WI38 (cell line): ENCODE measurements at regions not wholly inside any gene's neighbourhood (a gene's known extent, or its start where the extent isn't known, plus 50 kb on each side); places are given as distances from the start of the nearest gene placed in this dataset.

Experiments used
- H3K4me3 ChIP-seq: 2 replicates; pipeline ENCODE4 v1.5.1; 2011; ENCODE audit warnings: low read depth, mild to moderate bottlenecking, control low read depth, low read length
- TF ChIP-seq, protein P1 (sequence below): IDR thresholded peaks from 2 replicates; pipeline ENCODE4 v1.5.1; 2012; ENCODE audit warnings: low read depth, mild to moderate bottlenecking, control low read depth, low read length

GRCh38 chr11:95455228-95455970 lies 224.4 kb upstream of the SESN3 start:
- TF ChIP-seq, protein P1, sequence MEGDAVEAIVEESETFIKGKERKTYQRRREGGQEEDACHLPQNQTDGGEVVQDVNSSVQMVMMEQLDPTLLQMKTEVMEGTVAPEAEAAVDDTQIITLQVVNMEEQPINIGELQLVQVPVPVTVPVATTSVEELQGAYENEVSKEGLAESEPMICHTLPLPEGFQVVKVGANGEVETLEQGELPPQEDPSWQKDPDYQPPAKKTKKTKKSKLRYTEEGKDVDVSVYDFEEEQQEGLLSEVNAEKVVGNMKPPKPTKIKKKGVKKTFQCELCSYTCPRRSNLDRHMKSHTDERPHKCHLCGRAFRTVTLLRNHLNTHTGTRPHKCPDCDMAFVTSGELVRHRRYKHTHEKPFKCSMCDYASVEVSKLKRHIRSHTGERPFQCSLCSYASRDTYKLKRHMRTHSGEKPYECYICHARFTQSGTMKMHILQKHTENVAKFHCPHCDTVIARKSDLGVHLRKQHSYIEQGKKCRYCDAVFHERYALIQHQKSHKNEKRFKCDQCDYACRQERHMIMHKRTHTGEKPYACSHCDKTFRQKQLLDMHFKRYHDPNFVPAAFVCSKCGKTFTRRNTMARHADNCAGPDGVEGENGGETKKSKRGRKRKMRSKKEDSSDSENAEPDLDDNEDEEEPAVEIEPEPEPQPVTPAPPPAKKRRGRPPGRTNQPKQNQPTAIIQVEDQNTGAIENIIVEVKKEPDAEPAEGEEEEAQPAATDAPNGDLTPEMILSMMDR, result no peak
- no peak overlapping the region for H3K4me3 ChIP-seq

GRCh38 chr11:95453616-95454171 lies 222.7 kb upstream of the SESN3 start:
- H3K4me3 ChIP-seq, result no peak overlapping the region
- TF ChIP-seq, protein P1, result no peak

- no peak overlapping the region for H3K4me3 ChIP-seq
- TF ChIP-seq, protein P1, result no peak
Measured at GRCh38 chr11:95451682-95452081, 220.7 kb upstream of the SESN3 start.

DNA sequence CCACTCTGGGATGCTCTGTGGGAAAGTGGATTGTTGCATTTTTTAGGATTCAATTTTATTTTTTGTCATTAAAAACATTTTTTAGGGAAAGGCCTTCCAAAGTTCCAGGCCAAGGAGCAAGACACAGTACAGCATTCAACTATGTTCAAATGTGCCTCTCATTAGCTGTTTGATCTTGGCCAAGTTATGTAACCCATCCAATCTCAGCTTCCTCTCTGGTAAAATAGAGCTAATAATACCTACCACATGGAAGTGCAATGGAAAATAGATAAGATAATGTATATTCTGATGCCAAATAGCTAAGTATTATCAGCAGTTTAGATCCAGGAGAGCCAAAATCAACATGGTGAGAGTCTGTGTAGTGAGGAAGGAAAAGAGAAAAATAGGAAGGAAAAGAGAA lies 220.3 kb upstream of the SESN3 start:
- no peak overlapping the region for H3K4me3 ChIP-seq
- TF ChIP-seq, protein P1, result no peak

DNA sequence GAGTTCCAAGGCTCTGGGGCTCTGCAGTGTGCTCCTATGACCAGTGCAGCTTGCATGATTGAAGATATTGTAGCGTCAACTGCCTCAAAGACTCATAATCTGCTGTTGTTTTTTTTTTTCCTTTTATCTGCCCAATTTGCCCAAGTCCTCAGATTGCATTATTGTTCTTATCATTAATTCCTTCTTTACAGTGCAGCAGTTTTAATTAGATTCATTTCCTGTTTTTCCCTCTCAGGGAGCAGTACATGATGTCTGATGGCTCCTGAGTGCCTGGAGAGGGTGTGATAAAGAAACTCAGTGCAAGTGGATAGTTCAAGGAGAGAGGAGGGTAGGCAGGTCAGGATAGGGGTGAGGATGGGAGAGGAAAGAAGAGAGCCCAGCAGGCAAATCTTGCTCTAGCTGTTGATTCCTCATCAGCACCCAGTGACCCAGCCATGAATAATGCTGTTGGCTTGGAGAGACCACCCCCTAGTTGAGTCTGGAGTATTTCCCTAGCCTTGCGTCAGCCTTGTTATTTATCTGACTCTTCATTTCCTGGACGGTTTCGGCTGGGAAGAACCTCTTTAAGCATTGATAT lies 219.6 kb upstream of the SESN3 start:
- TF ChIP-seq, protein P1, result no peak
- no peak overlapping the region for H3K4me3 ChIP-seq

DNA sequence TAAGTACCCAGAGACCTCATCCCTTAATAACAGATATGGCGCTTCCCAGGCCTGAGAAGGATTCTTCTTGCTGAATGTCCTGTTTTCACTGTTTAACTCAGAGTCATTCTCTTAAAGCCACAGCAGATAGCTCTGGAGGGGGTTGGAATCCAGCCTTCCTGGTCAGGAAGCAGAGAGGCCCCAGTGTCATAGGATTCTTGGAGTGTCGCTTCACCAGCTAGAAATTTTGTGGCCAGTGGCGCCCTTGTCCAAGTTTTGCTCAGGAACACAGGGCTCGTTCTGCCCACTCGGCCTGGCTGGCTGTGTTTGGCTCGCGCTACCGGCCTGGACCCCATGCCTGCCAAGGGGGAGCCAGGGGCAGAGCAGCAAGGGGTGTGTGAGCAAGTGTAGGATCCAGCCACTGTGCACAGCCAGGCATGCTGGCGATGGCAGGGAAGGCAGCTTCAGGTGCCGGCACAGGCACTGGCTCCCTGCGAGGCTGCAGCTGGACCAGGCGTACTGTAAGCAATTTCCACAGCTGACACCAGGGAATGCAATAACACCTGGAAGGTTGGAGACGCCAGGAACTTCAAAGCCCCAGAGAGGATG lies 214.8 kb upstream of the SESN3 start:
- no peak overlapping the region for H3K4me3 ChIP-seq
- TF ChIP-seq, protein P1, result no peak
